ENCODE measurements at regions not wholly inside any gene's neighbourhood (a gene's known extent, or its start where the extent isn't known, plus 50 kb on each side); places are given as distances from the start of the nearest gene placed in this dataset.

- H3K4me3 ChIP-seq (ENCODE audit: control insufficient read depth, low read depth, low read length) = no peak overlapping the region
- TF ChIP-seq CTCF (IDR thresholded peaks at IDR 0.05; ENCODE audit: control insufficient read depth, insufficient read depth, low read depth, low read length, missing control alignments) = no peak
- DNase-seq (ENCODE audit: low read depth) = no peak
These were observed 326.1 kb downstream of the NSG2 start for GRCh38 chr5:174371600-174372094.

GRCh38 chr5:174374206-174374605 lies 328.7 kb downstream of the NSG2 start:
- H3K4me3 ChIP-seq (ENCODE audit: control insufficient read depth, low read depth, low read length) = no peak overlapping the region
- no peak for DNase-seq (ENCODE audit: low read depth)
- TF ChIP-seq CTCF (IDR thresholded peaks at IDR 0.05; ENCODE audit: control insufficient read depth, insufficient read depth, low read depth, low read length, missing control alignments) = no peak

DNA sequence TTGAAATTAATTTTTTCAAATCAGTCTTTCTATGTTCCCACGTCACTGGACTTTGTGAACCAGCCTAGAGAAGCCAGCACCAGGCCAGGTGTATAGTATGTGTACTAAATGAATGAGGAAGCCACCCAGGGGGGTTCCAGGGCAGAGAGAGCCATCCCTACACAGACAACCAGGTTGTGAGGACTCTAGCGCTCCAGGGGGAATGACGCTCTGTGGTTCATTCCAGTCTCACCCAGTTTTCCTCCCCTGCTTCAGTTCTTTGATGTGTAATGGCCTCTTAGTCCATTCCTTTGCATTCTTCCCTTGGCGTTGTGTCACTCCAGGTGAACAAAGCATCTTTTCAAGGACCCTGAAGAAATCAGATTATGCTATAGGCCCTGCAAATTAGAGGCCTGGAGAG lies 330.6 kb downstream of the NSG2 start:
- no peak overlapping the region for H3K4me3 ChIP-seq (ENCODE audit: control insufficient read depth, low read depth, low read length)
- no peak for DNase-seq (ENCODE audit: low read depth)
- no peak for TF ChIP-seq CTCF (IDR thresholded peaks at IDR 0.05; ENCODE audit: control insufficient read depth, insufficient read depth, low read depth, low read length, missing control alignments)

GRCh38 chr5:174376726-174377373 lies 331.3 kb downstream of the NSG2 start:
- no peak for TF ChIP-seq CTCF (IDR thresholded peaks at IDR 0.05; ENCODE audit: control insufficient read depth, insufficient read depth, low read depth, low read length, missing control alignments)
- no peak for DNase-seq (ENCODE audit: low read depth)
- H3K4me3 ChIP-seq (ENCODE audit: control insufficient read depth, low read depth, low read length) = no peak overlapping the region

GRCh38 chr5:174378121-174378874 lies 332.8 kb downstream of the NSG2 start:
- no peak for TF ChIP-seq CTCF (IDR thresholded peaks at IDR 0.05; ENCODE audit: control insufficient read depth, insufficient read depth, low read depth, low read length, missing control alignments)
- DNase-seq (ENCODE audit: low read depth) = no peak
- H3K4me3 ChIP-seq (ENCODE audit: control insufficient read depth, low read depth, low read length) = no peak overlapping the region

DNA sequence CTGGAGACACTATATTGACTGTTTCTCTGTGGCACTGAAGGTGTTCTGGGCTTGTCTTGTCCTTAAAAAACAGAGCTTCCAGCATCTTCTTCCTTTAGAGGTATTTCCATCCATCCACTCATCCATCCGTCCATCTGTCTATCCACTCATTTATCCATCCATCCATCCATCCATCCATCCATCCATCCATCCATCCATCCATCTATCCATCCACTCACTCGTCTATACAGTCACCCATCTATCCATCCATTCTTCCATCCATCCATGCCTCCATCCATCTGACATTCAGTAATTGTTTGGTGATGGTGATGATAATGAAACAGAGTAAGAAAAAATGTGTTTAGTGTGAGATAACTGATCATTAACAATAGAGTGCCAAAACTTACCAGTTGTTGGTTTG lies 334.8 kb downstream of the NSG2 start:
- no peak overlapping the region for H3K4me3 ChIP-seq (ENCODE audit: control insufficient read depth, low read depth, low read length)
- TF ChIP-seq CTCF (IDR thresholded peaks at IDR 0.05; ENCODE audit: control insufficient read depth, insufficient read depth, low read depth, low read length, missing control alignments) = no peak
- DNase-seq (ENCODE audit: low read depth) = no peak

Measured in AG09309 (cell line).